ENCODE measurements at regions not wholly inside any gene's neighbourhood (a gene's known extent, or its start where the extent isn't known, plus 50 kb on each side); places are given as distances from the start of the nearest gene placed in this dataset.
A peak's percentile ranks its signal among the peaks of the same experiment; 100 is the strongest.

DNA sequence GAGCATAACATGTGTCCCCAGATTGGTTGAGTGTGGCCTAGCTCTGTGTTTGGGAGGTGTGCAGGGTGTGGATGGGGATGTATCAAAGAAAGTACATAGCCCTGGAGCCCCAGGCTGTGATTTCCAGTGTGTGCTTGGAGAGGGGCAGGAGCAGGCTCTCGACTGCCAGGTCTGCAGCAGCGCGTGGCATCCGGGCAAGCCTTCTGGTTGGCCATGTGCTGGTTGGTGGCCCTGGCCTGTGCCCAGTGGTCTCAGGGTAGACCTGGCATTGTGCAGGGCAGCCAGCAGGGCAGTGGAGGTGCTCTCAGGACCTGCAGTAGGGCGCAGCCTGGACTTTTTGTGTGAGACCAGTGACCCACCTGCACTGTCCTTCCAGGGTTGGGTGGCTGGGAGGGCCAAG is 231.5 kb downstream of the UBE3A start:
- Histone ChIP-seq H3K4me3 (ENCODE audit: low read depth, low read length) (no peak overlapping the region), H3K27me3 (ENCODE audit: insufficient read depth, low read depth, severe bottlenecking) (peaks cover 90% of the 10 kb centered on the region), H3K27ac (no peak overlapping the region), H3K9me3 (ENCODE audit: severe bottlenecking) (no peaks in the 10 kb centered on the region), H3K36me3 (no peaks in the 10 kb centered on the region)
- TF ChIP-seq, protein P1, sequence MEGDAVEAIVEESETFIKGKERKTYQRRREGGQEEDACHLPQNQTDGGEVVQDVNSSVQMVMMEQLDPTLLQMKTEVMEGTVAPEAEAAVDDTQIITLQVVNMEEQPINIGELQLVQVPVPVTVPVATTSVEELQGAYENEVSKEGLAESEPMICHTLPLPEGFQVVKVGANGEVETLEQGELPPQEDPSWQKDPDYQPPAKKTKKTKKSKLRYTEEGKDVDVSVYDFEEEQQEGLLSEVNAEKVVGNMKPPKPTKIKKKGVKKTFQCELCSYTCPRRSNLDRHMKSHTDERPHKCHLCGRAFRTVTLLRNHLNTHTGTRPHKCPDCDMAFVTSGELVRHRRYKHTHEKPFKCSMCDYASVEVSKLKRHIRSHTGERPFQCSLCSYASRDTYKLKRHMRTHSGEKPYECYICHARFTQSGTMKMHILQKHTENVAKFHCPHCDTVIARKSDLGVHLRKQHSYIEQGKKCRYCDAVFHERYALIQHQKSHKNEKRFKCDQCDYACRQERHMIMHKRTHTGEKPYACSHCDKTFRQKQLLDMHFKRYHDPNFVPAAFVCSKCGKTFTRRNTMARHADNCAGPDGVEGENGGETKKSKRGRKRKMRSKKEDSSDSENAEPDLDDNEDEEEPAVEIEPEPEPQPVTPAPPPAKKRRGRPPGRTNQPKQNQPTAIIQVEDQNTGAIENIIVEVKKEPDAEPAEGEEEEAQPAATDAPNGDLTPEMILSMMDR (IDR thresholded peaks at IDR 0.05; ENCODE audit: low read depth, low read length) = no peak
- no peak for DNase-seq

- Histone ChIP-seq H3K27ac (no peak overlapping the region), H3K36me3 (no peaks in the 10 kb centered on the region), H3K4me3 (ENCODE audit: low read depth, low read length) (no peak overlapping the region), H3K27me3 (ENCODE audit: insufficient read depth, low read depth, severe bottlenecking) (peaks cover 92% of the 10 kb centered on the region), H3K9me3 (ENCODE audit: severe bottlenecking) (no peaks in the 10 kb centered on the region)
- TF ChIP-seq, protein P1 (IDR thresholded peaks at IDR 0.05; ENCODE audit: low read depth, low read length) = 0 out of 2 replicates have a peak, but pooled peaks have one; percentile 15
- no peak for DNase-seq
Observed at GRCh38 chr15:25208735-25209134, 230.1 kb downstream of the UBE3A start.

- TF ChIP-seq, protein P1 (IDR thresholded peaks at IDR 0.05; ENCODE audit: low read depth, low read length) = no peak
- no peaks in the 10 kb centered on the region for H3K9me3 ChIP-seq (ENCODE audit: severe bottlenecking)
Observed at GRCh38 chr15:25220834-25221233, 218.0 kb downstream of the UBE3A start.

GRCh38 chr15:25224396-25224795 is 214.4 kb downstream of the UBE3A start:
- TF ChIP-seq, protein P1 (IDR thresholded peaks at IDR 0.05; ENCODE audit: low read depth, low read length) = no peak
- Histone ChIP-seq H3K9me3 (ENCODE audit: severe bottlenecking) (no peaks in the 10 kb centered on the region), H3K36me3 (no peaks in the 10 kb centered on the region), H3K27ac (no peak overlapping the region), H3K27me3 (ENCODE audit: insufficient read depth, low read depth, severe bottlenecking) (peaks cover 77% of the 10 kb centered on the region), H3K4me3 (ENCODE audit: low read depth, low read length) (no peak overlapping the region)
- DNase-seq = no peak

More at GRCh38 chr15:25220834-25221233, 218.0 kb downstream of the UBE3A start:
- DNase-seq = no peak
- no peaks in the 10 kb centered on the region for H3K36me3 ChIP-seq
- peaks cover 72% of the 10 kb centered on the region for H3K27me3 ChIP-seq (ENCODE audit: insufficient read depth, low read depth, severe bottlenecking)
- no peak overlapping the region for H3K27ac ChIP-seq
- no peak overlapping the region for H3K4me3 ChIP-seq (ENCODE audit: low read depth, low read length)

GRCh38 chr15:25226360-25226759 is 212.5 kb downstream of the UBE3A start:
- DNase-seq = no peak
- no peak overlapping the region for H3K27ac ChIP-seq
- H3K4me3 ChIP-seq (ENCODE audit: low read depth, low read length) = no peak overlapping the region
- TF ChIP-seq, protein P1 (IDR thresholded peaks at IDR 0.05; ENCODE audit: low read depth, low read length) = no peak
- H3K9me3 ChIP-seq (ENCODE audit: severe bottlenecking) = no peaks in the 10 kb centered on the region
- H3K27me3 ChIP-seq (ENCODE audit: insufficient read depth, low read depth, severe bottlenecking) = peaks cover 73% of the 10 kb centered on the region
- H3K36me3 ChIP-seq = no peaks in the 10 kb centered on the region

DNA sequence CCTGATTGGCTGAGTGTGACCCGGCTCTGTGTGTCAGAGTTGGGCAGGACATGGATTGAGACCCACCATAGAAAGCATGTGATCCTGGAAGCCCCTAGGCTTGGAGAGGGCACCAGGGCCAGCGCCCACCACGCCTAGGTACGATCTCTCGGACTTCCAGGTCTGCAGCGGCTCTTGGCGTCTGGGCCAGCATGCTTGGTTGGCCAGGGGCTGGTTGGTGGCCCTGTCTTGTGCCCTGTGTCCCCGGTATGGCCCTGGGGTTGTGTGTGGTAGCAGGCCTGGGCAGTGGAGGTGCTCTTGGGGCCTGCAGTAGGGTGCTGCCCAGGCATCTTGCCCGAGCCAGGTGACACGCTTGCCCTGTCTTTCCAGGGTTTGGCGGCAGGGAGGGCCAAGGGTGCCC is 210.6 kb downstream of the UBE3A start:
- Histone ChIP-seq H3K27ac (no peak overlapping the region), H3K4me3 (ENCODE audit: low read depth, low read length) (no peak overlapping the region), H3K36me3 (no peaks in the 10 kb centered on the region), H3K27me3 (ENCODE audit: insufficient read depth, low read depth, severe bottlenecking) (peaks cover 73% of the 10 kb centered on the region), H3K9me3 (ENCODE audit: severe bottlenecking) (no peaks in the 10 kb centered on the region)
- no peak for DNase-seq
- TF ChIP-seq, protein P1 (IDR thresholded peaks at IDR 0.05; ENCODE audit: low read depth, low read length) = no peak
